NB4 (cell line): ENCODE measurements at regions not wholly inside any gene's neighbourhood (a gene's known extent, or its start where the extent isn't known, plus 50 kb on each side); places are given as distances from the start of the nearest gene placed in this dataset.
"Not testable (repeated sequence)": the region's sequence is repeated elsewhere in the genome, so short reads cannot be mapped to it uniquely, and the experiment has no call there.

Experiments
- DNase-seq: peaks from one replicate; pipeline ENCODE4 v3.0.0; 2010; ENCODE audit warnings: low read depth
- H3K4me3 ChIP-seq: one replicate; pipeline ENCODE4 v1.5.1; 2011; ENCODE audit warnings: mild to moderate bottlenecking, low read depth, low read length, moderate library complexity
- CTCF ChIP-seq: IDR thresholded peaks from one replicate; pipeline ENCODE4 v1.5.1; 2012; ENCODE audit warnings: low read depth, low read length
- MYC ChIP-seq: IDR thresholded peaks from 2 replicates; pipeline ENCODE4 v1.6.1; 2011; ENCODE audit warnings: low read depth, low read length
- POLR2A ChIP-seq: IDR thresholded peaks from 2 replicates; pipeline ENCODE4 v1.6.1; 2011; ENCODE audit warnings: mild to moderate bottlenecking; ENCODE audit not compliant: insufficient read length; ENCODE audit errors: extremely low read depth
- TF ChIP-seq, protein P1 (sequence below): IDR thresholded peaks from 2 replicates; pipeline ENCODE4 v1.6.1; 2011; ENCODE audit warnings: low read depth, low read length

- no peak overlapping the region for H3K4me3 ChIP-seq
- DNase-seq: no peak
- TF ChIP-seq MYC (no peak), POLR2A (no peak), CTCF (no peak)
- TF ChIP-seq, protein P1, sequence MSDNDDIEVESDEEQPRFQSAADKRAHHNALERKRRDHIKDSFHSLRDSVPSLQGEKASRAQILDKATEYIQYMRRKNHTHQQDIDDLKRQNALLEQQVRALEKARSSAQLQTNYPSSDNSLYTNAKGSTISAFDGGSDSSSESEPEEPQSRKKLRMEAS: no peak
These were observed 150.5 kb upstream of the GRIK3 start for GRCh38 chr1:37184789-37185188.

DNA sequence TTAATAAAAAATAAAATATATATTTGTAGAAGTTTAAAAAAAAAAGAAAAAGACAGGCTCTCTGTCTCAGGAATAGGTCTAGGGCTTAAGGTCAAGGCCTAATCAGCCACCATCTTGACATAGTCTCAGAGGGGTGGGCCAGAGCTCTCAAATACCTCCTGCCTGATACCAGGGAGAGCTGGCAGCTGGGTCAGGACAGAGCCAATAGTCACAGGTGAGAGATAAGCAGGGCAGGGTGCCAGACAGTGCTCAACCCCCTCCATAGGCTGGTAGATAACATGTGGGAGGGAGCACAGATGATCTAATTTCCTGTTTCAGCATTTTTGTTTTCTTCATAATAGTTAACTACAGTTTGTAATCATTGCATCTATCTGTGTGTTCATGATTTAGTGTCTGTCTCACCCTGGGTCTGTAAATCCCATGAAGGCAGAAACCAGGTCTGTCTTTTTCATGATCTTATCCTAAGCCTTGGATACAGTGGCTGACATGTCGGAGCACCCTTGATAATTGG, 152.0 kb upstream of the GRIK3 start:
- DNase-seq: no peak
- no peak overlapping the region for H3K4me3 ChIP-seq
- TF ChIP-seq POLR2A (no peak), MYC (no peak), CTCF (no peak)
- TF ChIP-seq, protein P1: no peak

GRCh38 chr1:37189111-37189510, 154.8 kb upstream of the GRIK3 start:
- H3K4me3 ChIP-seq: no peak overlapping the region
- TF ChIP-seq CTCF: no peak
- TF ChIP-seq, protein P1: no peak
- TF ChIP-seq POLR2A: no peak
- no peak for TF ChIP-seq MYC
- no peak for DNase-seq

GRCh38 chr1:37197411-37197810, 163.1 kb upstream of the GRIK3 start:
- DNase-seq: no peak
- H3K4me3 ChIP-seq: no peak overlapping the region
- TF ChIP-seq MYC (no peak), CTCF (no peak), POLR2A (no peak)
- TF ChIP-seq, protein P1: no peak

DNA sequence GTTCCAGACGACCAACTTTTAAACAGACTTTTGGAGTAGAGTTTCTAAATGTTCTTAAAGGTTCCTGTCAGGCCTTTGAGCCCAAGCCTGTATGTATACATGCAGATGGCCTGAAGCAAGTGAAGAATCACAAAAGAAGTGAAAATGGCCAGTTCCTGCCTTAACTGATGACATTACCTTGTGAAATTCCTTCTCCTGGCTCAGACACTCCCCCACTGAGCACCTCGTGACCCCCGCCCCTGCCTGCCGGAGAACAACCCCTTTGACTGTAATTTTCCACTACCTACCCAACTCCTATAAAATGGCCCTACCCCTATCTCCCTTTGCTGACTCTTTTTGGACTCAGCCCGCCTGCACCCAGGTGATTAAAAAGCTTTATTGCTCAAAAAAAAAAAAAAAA, 180.0 kb upstream of the GRIK3 start:
- H3K4me3 ChIP-seq, DNase-seq: not testable (repeated sequence)

- DNase-seq: no peak
- no peak for TF ChIP-seq POLR2A
- TF ChIP-seq MYC: no peak
- no peak for TF ChIP-seq CTCF
- TF ChIP-seq, protein P1: no peak
- no peak overlapping the region for H3K4me3 ChIP-seq
These were observed 199.3 kb upstream of the GRIK3 start for GRCh38 chr1:37233606-37234005.
